ENCODE measurements at regions not wholly inside any gene's neighbourhood (a gene's known extent, or its start where the extent isn't known, plus 50 kb on each side); places are given as distances from the start of the nearest gene placed in this dataset.

DNA sequence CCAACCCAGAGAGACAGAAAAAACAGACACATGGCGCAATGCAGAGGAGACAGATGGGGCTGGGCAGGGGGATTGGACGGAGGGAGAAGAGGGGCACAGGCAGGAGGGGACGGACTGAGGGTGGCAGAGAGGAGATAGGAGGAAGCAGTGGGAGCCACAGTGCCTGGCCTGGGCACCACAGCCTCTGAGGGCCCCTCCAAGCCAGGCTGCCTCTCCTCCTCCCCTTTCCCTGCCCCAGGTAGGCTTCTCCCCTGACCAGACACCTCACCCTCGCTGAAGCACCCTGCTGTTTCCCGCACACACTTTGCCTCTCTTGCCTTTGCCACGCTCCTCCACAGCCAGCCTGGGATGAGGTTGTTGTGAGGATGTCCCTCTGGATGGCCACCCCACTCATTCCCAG is 84.0 kb upstream of the PRR20G start:
- H3K27ac ChIP-seq (ENCODE audit: low read depth, low read length, poor library complexity, severe bottlenecking): no peak overlapping the region
- no peaks in the 10 kb centered on the region for H3F3A ChIP-seq (ENCODE audit: insufficient read depth, low read length)
- no peaks in the 10 kb centered on the region for H3K4me1 ChIP-seq (ENCODE audit: insufficient read depth, low read length, severe bottlenecking)
- TF ChIP-seq, protein P1, sequence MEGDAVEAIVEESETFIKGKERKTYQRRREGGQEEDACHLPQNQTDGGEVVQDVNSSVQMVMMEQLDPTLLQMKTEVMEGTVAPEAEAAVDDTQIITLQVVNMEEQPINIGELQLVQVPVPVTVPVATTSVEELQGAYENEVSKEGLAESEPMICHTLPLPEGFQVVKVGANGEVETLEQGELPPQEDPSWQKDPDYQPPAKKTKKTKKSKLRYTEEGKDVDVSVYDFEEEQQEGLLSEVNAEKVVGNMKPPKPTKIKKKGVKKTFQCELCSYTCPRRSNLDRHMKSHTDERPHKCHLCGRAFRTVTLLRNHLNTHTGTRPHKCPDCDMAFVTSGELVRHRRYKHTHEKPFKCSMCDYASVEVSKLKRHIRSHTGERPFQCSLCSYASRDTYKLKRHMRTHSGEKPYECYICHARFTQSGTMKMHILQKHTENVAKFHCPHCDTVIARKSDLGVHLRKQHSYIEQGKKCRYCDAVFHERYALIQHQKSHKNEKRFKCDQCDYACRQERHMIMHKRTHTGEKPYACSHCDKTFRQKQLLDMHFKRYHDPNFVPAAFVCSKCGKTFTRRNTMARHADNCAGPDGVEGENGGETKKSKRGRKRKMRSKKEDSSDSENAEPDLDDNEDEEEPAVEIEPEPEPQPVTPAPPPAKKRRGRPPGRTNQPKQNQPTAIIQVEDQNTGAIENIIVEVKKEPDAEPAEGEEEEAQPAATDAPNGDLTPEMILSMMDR (IDR thresholded peaks at IDR 0.05; ENCODE audit: low read length): no peak
- no peak for TF ChIP-seq EZH2 (IDR thresholded peaks at IDR 0.05; ENCODE audit: borderline replicate concordance, low read length)
- H3K9ac ChIP-seq (ENCODE audit: low read length): no peak overlapping the region
- no peaks in the 10 kb centered on the region for H4K20me1 ChIP-seq (ENCODE audit: insufficient read depth, low read length)
- H3K9me2 ChIP-seq (ENCODE audit: low read depth, low read length): no peaks in the 10 kb centered on the region
- no peaks in the 10 kb centered on the region for H3K79me2 ChIP-seq (ENCODE audit: insufficient read depth, low read length)
- no peaks in the 10 kb centered on the region for H3K9me3 ChIP-seq (ENCODE audit: low read length)
- H3K36me3 ChIP-seq (ENCODE audit: insufficient read depth, low read length): no peaks in the 10 kb centered on the region
- H3K4me3 ChIP-seq (ENCODE audit: low read depth, low read length, poor library complexity, severe bottlenecking): no peak overlapping the region
- H3K4me2 ChIP-seq (ENCODE audit: low read length): no peak overlapping the region
- no peaks in the 10 kb centered on the region for H3K27me3 ChIP-seq (ENCODE audit: insufficient read depth, low read length)
- H2AFZ ChIP-seq (ENCODE audit: low read length): no peak overlapping the region

DNA sequence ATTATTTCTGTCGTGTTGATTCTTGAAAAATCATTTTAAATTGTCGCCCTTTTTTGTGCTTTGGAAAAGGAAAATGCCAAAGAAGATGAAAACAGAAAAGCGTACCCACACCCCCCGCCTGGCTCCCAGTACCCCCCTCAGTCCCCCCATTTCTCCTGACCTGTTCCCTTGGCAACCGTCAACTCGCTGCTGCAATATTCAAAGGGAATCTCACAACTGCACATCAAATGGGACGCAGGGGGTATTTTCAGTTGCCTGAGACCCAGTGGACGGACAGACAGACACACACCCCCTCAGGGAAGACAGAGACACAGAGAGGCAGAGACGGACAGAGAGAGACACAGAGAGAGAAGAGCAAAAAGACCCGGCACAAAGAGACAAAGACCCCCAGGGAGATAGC is 83.5 kb upstream of the PRR20G start:
- H3K27me3 ChIP-seq (ENCODE audit: insufficient read depth, low read length): no peaks in the 10 kb centered on the region
- H3K4me1 ChIP-seq (ENCODE audit: insufficient read depth, low read length, severe bottlenecking): no peaks in the 10 kb centered on the region
- H3K9ac ChIP-seq (ENCODE audit: low read length): no peak overlapping the region
- H3K4me2 ChIP-seq (ENCODE audit: low read length): no peak overlapping the region
- no peaks in the 10 kb centered on the region for H4K20me1 ChIP-seq (ENCODE audit: insufficient read depth, low read length)
- no peaks in the 10 kb centered on the region for H3K36me3 ChIP-seq (ENCODE audit: insufficient read depth, low read length)
- H3K9me3 ChIP-seq (ENCODE audit: low read length): no peaks in the 10 kb centered on the region
- no peak overlapping the region for H2AFZ ChIP-seq (ENCODE audit: low read length)
- no peak overlapping the region for H3K4me3 ChIP-seq (ENCODE audit: low read depth, low read length, poor library complexity, severe bottlenecking)
- no peaks in the 10 kb centered on the region for H3K9me2 ChIP-seq (ENCODE audit: low read depth, low read length)
- H3K27ac ChIP-seq (ENCODE audit: low read depth, low read length, poor library complexity, severe bottlenecking): no peak overlapping the region
- no peaks in the 10 kb centered on the region for H3K79me2 ChIP-seq (ENCODE audit: insufficient read depth, low read length)
- no peaks in the 10 kb centered on the region for H3F3A ChIP-seq (ENCODE audit: insufficient read depth, low read length)
- TF ChIP-seq, protein P1 (IDR thresholded peaks at IDR 0.05; ENCODE audit: low read length): no peak
- TF ChIP-seq EZH2 (IDR thresholded peaks at IDR 0.05; ENCODE audit: borderline replicate concordance, low read length): no peak

DNA sequence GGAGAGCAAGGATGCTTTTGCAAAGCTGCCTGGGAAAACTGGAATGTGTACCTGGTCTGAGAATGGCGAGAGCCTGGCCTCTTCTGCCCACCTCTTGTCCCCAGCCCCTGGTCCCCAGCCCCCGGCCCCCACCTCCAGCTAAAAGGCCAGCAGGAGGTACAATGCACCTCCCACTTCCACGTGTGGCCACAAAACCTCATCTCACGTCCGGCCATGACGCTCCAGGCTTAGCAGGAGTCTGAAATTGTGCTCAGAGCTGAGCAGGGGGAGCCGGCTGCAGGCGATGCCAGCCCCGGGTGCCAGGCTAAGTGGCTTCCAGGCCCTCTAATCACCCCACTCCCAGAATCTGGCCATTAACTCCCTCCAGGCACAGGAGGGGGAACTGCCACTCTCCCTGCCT is 83.1 kb upstream of the PRR20G start:
- H3F3A ChIP-seq (ENCODE audit: insufficient read depth, low read length): no peaks in the 10 kb centered on the region
- no peak for TF ChIP-seq EZH2 (IDR thresholded peaks at IDR 0.05; ENCODE audit: borderline replicate concordance, low read length)
- TF ChIP-seq, protein P1 (IDR thresholded peaks at IDR 0.05; ENCODE audit: low read length): no peak
- no peak overlapping the region for H3K4me3 ChIP-seq (ENCODE audit: low read depth, low read length, poor library complexity, severe bottlenecking)
- no peaks in the 10 kb centered on the region for H3K27me3 ChIP-seq (ENCODE audit: insufficient read depth, low read length)
- no peak overlapping the region for H2AFZ ChIP-seq (ENCODE audit: low read length)
- H3K9me3 ChIP-seq (ENCODE audit: low read length): no peaks in the 10 kb centered on the region
- H4K20me1 ChIP-seq (ENCODE audit: insufficient read depth, low read length): no peaks in the 10 kb centered on the region
- no peak overlapping the region for H3K9ac ChIP-seq (ENCODE audit: low read length)
- no peaks in the 10 kb centered on the region for H3K4me1 ChIP-seq (ENCODE audit: insufficient read depth, low read length, severe bottlenecking)
- H3K4me2 ChIP-seq (ENCODE audit: low read length): no peak overlapping the region
- H3K9me2 ChIP-seq (ENCODE audit: low read depth, low read length): no peaks in the 10 kb centered on the region
- no peaks in the 10 kb centered on the region for H3K79me2 ChIP-seq (ENCODE audit: insufficient read depth, low read length)
- no peak overlapping the region for H3K27ac ChIP-seq (ENCODE audit: low read depth, low read length, poor library complexity, severe bottlenecking)
- H3K36me3 ChIP-seq (ENCODE audit: insufficient read depth, low read length): no peaks in the 10 kb centered on the region

Data from OCI-LY1 (cell line).